ENCODE measurements at regions not wholly inside any gene's neighbourhood (a gene's known extent, or its start where the extent isn't known, plus 50 kb on each side); places are given as distances from the start of the nearest gene placed in this dataset.

GRCh38 chr15:96495386-96495785, 164.9 kb downstream of the NR2F2 start:
- no TSS peak for BruUV-seq (replicated peaks)
- FAIRE-seq (no peak), DNase-seq (ENCODE audit: low read depth, low spot score) (no peak)
- Histone ChIP-seq H3K27ac (ENCODE audit: insufficient read depth, low read depth, low read length) (no peak overlapping the region), H3K4me3 (replicated peaks in 1 of 3; ENCODE audit: insufficient read depth in 1 of 3, low read depth in 1 of 3, low read length in 3 of 3) (no peak overlapping the region), H3K27me3 (ENCODE audit: control insufficient read depth in 2 of 2, insufficient read depth in 2 of 2, low read length in 2 of 2) (peaks cover 0 to 2% of the 10 kb centered on the region in 2 experiments), H3K79me2 (ENCODE audit: control insufficient read depth, insufficient read depth, low read length) (no peaks in the 10 kb centered on the region), H3K9ac (replicated peaks; ENCODE audit: extremely low read depth, insufficient read depth, low read length) (no peak overlapping the region), H3K36me3 (ENCODE audit: control insufficient read depth in 2 of 2, extremely low read depth in 1 of 2, insufficient read depth in 2 of 2, low read length in 2 of 2) (no peaks in the 10 kb centered on the region), H2AFZ (ENCODE audit: low read depth, low read length) (no peak overlapping the region), H3K4me2 (ENCODE audit: insufficient read depth, low read length) (no peak overlapping the region), H3K4me1 (ENCODE audit: control insufficient read depth, extremely low read depth, insufficient read depth, low read length) (no peaks in the 10 kb centered on the region), H4K20me1 (replicated peaks; ENCODE audit: control insufficient read depth, extremely low read depth, insufficient read depth, low read length) (no peaks in the 10 kb centered on the region), H3K9me3 (replicated peaks; ENCODE audit: control insufficient read depth, insufficient read depth, low read length) (no peaks in the 10 kb centered on the region), H3K9me1 (replicated peaks; ENCODE audit: control insufficient read depth, extremely low read depth, insufficient read depth, low read length) (no peaks in the 10 kb centered on the region)
- POLR2A ChIA-PET, result no interaction called here
- CTCF ChIA-PET, result no interaction called here
- TF ChIP-seq GATA2 (IDR thresholded peaks at IDR 0.05; ENCODE audit: insufficient read depth, insufficient read length, low read depth, low read length), result no peak
- no peak for TF ChIP-seq FOS (IDR thresholded peaks at IDR 0.05; ENCODE audit: borderline replicate concordance, insufficient read depth, low read length)
- TF ChIP-seq POLR2A (IDR thresholded peaks at IDR 0.05; ENCODE audit: low read depth, low read length), result no peak
- TF ChIP-seq JUN (IDR thresholded peaks at IDR 0.05; ENCODE audit: borderline replicate concordance, insufficient read depth, insufficient read length, low read depth), result no peak
- TF ChIP-seq MYC (IDR thresholded peaks at IDR 0.05; ENCODE audit: low read depth, low read length), result no peak
- no peak for TF ChIP-seq POLR2AphosphoS5 (IDR thresholded peaks at IDR 0.05; ENCODE audit: insufficient read depth, low read depth, low read length)
- TF ChIP-seq MAX (IDR thresholded peaks at IDR 0.05; ENCODE audit: insufficient read depth, insufficient read length), result no peak
- TF ChIP-seq EZH2 (IDR thresholded peaks at IDR 0.05; ENCODE audit: borderline replicate concordance, low read depth, low read length, severe bottlenecking), result no peak
- TF ChIP-seq CTCF (IDR thresholded peaks at IDR 0.05; ENCODE audit: extremely low read depth in 1 of 2, insufficient read depth in 1 of 2, low read depth in 1 of 2, low read length in 2 of 2), result no peak
- dilution Hi-C loops (cut with MboI; ENCODE audit: extremely low pct_ligation_motif_present, low sequenced_read_pairs), result no loop called here
- intact Hi-C loops (cut with micrococcal nuclease), result no loop called here

Data from endothelial cell of umbilical vein (primary cell).